Osteoblast (primary cell): ENCODE measurements at regions not wholly inside any gene's neighbourhood (a gene's known extent, or its start where the extent isn't known, plus 50 kb on each side); places are given as distances from the start of the nearest gene placed in this dataset.

Experiments
- DNase-seq: peaks from one replicate; pipeline ENCODE4 v3.0.0; 2011; ENCODE audit warnings: low spot score, mixed read lengths; ENCODE audit not compliant: insufficient read length; ENCODE audit errors: missing footprints
- H2AFZ ChIP-seq: 2 replicates; pipeline ENCODE4 v1.6.0; 2011; ENCODE audit warnings: mild to moderate bottlenecking, low read length
- H3K27ac ChIP-seq: 2 replicates; pipeline ENCODE4 v1.5.1; 2011; ENCODE audit warnings: mild to moderate bottlenecking, low read depth, low read length, moderate library complexity
- H3K27me3 ChIP-seq: 2 replicates; pipeline ENCODE4 v1.6.0; 2012; ENCODE audit warnings: mild to moderate bottlenecking, control low read depth, inconsistent platforms, low read length, moderate library complexity; ENCODE audit not compliant: insufficient read depth
- H3K36me3 ChIP-seq: 2 replicates; pipeline ENCODE4 v1.5.1; 2011; ENCODE audit warnings: mild to moderate bottlenecking, low read length, control low read depth, moderate library complexity; ENCODE audit not compliant: insufficient read depth
- H3K4me1 ChIP-seq: 2 replicates; pipeline ENCODE4 v1.5.1; 2011; ENCODE audit warnings: mild to moderate bottlenecking, low read length, control low read depth, moderate library complexity; ENCODE audit not compliant: insufficient read depth
- H3K4me2 ChIP-seq: 2 replicates; pipeline ENCODE4 v1.6.0; 2011; ENCODE audit warnings: mild to moderate bottlenecking, low read length; ENCODE audit not compliant: insufficient read depth
- H3K4me3 ChIP-seq: fragments of 200-600 bp; sonication (generic); 3 replicates; pipeline ENCODE4 v1.5.1; 2012; ENCODE audit warnings: mild to moderate bottlenecking, low read length, inconsistent platforms; ENCODE audit not compliant: insufficient read depth
- H3K79me2 ChIP-seq: 2 replicates; pipeline ENCODE4 v1.6.0; 2012; ENCODE audit warnings: mild to moderate bottlenecking, low read length, control low read depth, inconsistent platforms; ENCODE audit not compliant: insufficient read depth
- H3K9me3 ChIP-seq: 2 replicates; pipeline ENCODE4 v1.5.1; 2011; ENCODE audit warnings: low read depth, low read length, control low read depth
- H4K20me1 ChIP-seq: 2 replicates; pipeline ENCODE4 v1.6.0; 2012; ENCODE audit warnings: mild to moderate bottlenecking, low read length, control low read depth; ENCODE audit not compliant: insufficient read depth
- CTCF ChIP-seq: IDR thresholded peaks from 2 replicates; pipeline ENCODE4 v1.5.1; 2011; ENCODE audit warnings: mild to moderate bottlenecking, low read depth, low read length, moderate library complexity; ENCODE audit errors: extremely low read depth

- Histone ChIP-seq H3K27me3 (no peaks in the 10 kb centered on the region), H3K4me1 (no peaks in the 10 kb centered on the region), H3K4me3 (no peak overlapping the region), H3K4me2 (no peak overlapping the region), H3K36me3 (no peaks in the 10 kb centered on the region), H3K27ac (no peak overlapping the region), H3K9me3 (no peaks in the 10 kb centered on the region), H4K20me1 (no peaks in the 10 kb centered on the region), H3K79me2 (no peaks in the 10 kb centered on the region), H2AFZ (no peak overlapping the region)
- no peak for TF ChIP-seq CTCF
- no peak for DNase-seq
Measured at GRCh38 chr1:55355549-55355948, 140.4 kb upstream of the USP24 start.

- no peaks in the 10 kb centered on the region for H3K36me3 ChIP-seq
- no peak for TF ChIP-seq CTCF
- DNase-seq, result no peak
- no peak overlapping the region for H3K4me2 ChIP-seq
- no peaks in the 10 kb centered on the region for H3K4me1 ChIP-seq
- no peaks in the 10 kb centered on the region for H4K20me1 ChIP-seq
- no peaks in the 10 kb centered on the region for H3K9me3 ChIP-seq
- no peaks in the 10 kb centered on the region for H3K79me2 ChIP-seq
- H3K27ac ChIP-seq, result no peak overlapping the region
- H3K27me3 ChIP-seq, result no peaks in the 10 kb centered on the region
- H2AFZ ChIP-seq, result no peak overlapping the region
- no peak overlapping the region for H3K4me3 ChIP-seq
Measured at GRCh38 chr1:55353707-55354620, 138.8 kb upstream of the USP24 start.

- Histone ChIP-seq H2AFZ (no peak overlapping the region), H3K27ac (no peak overlapping the region), H3K4me1 (no peaks in the 10 kb centered on the region), H3K9me3 (no peaks in the 10 kb centered on the region), H3K4me3 (no peak overlapping the region), H3K36me3 (no peaks in the 10 kb centered on the region), H4K20me1 (no peaks in the 10 kb centered on the region), H3K79me2 (no peaks in the 10 kb centered on the region), H3K27me3 (no peaks in the 10 kb centered on the region), H3K4me2 (no peak overlapping the region)
- DNase-seq, result no peak
- no peak for TF ChIP-seq CTCF
Measured at GRCh38 chr1:55352811-55353180, 137.6 kb upstream of the USP24 start.

GRCh38 chr1:55352080-55352810 is 137.1 kb upstream of the USP24 start:
- no peaks in the 10 kb centered on the region for H3K9me3 ChIP-seq
- H2AFZ ChIP-seq, result no peak overlapping the region
- no peak overlapping the region for H3K4me2 ChIP-seq
- no peaks in the 10 kb centered on the region for H3K79me2 ChIP-seq
- H3K36me3 ChIP-seq, result no peaks in the 10 kb centered on the region
- no peaks in the 10 kb centered on the region for H4K20me1 ChIP-seq
- no peaks in the 10 kb centered on the region for H3K27me3 ChIP-seq
- no peak for DNase-seq
- H3K4me1 ChIP-seq, result no peaks in the 10 kb centered on the region
- no peak overlapping the region for H3K4me3 ChIP-seq
- TF ChIP-seq CTCF, result no peak
- no peak overlapping the region for H3K27ac ChIP-seq
